ENCODE measurements at regions not wholly inside any gene's neighbourhood (a gene's known extent, or its start where the extent isn't known, plus 50 kb on each side); places are given as distances from the start of the nearest gene placed in this dataset.
"Not testable (repeated sequence)": the region's sequence is repeated elsewhere in the genome, so short reads cannot be mapped to it uniquely, and the experiment has no call there.

- DNase-seq, result no peak
Observed at GRCh38 chr14:83660597-83660996, 1869.3 kb upstream of the FLRT2 start.

DNA sequence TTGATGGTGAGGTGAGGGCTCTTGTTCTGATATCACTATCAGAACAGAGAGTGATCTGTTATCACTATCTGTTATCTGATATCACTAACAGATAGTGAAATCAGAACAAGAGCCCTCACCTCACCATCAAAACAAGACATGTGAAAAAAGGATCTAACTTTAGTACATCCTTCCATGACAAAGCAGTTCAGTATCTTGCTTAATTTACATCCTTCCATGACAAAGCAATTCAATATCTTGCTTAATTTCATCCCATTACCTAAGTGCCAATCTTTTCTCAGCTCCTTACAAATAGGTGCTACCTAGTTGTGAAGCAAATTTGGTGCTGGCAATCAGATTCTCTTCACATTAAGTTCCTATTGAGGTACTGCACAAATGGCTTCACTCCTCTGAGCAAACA is 1865.6 kb upstream of the FLRT2 start:
- DNase-seq, result no peak

- DNase-seq, result no peak
Observed at GRCh38 chr14:83689265-83689664, 1840.7 kb upstream of the FLRT2 start.

- no peak for DNase-seq
Observed at GRCh38 chr14:83697099-83697498, 1832.8 kb upstream of the FLRT2 start.

- DNase-seq, result no peak
Observed at GRCh38 chr14:83702619-83703018, 1827.3 kb upstream of the FLRT2 start.

DNA sequence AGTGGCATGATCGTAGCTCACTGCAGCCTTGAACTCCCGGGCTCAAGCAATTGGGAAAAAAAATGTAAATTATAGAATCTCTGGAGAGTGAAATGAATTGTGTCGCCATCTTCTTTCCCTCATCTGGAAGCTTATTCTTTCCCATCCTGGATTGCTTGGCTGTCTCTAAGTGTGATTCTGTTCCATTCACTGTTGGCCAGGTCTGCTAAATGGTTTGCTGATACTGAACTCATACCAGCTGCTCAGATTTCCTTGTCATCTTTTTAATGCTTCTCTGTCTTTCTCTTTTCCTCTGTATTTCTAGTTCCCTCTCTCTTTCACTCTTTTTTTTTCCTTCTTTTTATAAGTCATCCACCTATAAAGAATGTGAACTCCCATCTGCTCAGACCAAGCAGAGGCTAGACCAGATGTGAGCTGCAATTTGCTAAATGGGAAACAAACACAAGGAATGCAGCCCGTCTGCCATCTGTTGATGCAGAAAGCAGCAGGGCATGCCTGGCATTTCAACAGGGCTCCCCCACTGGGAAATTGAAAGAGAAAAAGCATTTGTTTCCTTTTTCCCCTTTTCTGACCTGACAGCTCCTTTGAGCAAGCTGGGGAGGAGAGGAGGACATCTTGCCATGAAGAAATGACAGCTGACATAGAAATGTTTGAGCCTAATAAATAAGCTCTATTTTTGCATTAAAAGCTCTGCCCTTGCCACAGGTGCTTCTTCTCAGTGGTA is 1823.6 kb upstream of the FLRT2 start:
- DNase-seq, result no peak

DNA sequence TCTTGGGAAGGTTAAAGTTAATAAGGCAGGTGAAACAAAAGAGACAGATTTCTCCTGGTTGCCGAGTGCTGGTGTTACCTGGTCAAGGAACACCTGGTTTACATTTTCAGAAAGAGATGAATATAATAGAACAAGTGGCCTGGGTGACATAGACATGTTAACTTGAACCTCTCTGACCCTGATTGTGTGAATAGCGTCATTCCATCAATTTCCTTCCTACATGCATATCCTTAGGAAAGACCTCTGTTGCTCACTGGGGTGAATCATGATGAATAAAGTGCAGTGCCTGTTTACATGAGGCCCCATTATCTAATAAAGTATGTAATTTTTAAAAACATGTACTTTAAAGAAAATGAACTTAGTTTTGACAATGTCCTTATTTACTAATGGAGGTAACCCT is 1822.9 kb upstream of the FLRT2 start:
- DNase-seq, result no peak

DNA sequence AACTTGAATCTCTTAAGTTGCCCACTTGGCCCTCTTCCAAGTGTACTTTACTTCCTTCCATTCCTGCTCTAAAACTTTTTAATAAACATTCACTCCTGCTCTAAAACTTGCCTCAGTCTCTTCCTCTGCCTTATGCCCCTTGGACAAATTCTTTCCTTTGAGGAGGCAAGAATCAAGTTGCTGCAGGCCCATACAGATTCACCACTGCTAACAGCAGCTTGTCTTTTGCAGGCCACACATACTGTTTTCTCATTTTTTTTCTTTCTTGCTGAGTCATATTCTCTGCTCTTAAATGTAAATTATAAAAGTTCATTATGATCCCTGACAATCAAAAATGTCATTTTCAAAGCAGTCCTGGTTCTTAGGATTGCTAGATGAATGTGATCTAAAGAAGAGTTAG is 1820.8 kb upstream of the FLRT2 start:
- DNase-seq, result no peak

DNA sequence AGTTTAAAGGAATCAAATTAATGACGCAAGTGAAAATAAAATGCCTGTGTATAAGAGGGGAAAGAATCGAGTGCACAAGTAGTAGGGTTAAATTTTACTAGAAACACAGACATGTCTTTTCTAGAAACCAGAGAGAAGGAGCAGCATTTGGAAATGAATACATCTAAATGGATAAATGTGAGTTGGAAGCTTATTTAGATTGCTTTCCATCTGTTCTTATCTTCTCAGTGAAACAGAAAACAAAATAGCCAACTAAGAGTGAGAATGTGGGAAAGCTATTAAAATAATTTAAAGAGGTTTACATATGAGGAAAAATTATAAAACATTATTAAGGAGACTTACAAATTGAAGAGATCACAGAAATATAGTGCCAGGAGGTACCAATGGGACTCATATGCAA is 1818.9 kb upstream of the FLRT2 start:
- DNase-seq, result no peak

- DNase-seq, result no peak
Observed at GRCh38 chr14:83712418-83713129, 1817.4 kb upstream of the FLRT2 start.

DNA sequence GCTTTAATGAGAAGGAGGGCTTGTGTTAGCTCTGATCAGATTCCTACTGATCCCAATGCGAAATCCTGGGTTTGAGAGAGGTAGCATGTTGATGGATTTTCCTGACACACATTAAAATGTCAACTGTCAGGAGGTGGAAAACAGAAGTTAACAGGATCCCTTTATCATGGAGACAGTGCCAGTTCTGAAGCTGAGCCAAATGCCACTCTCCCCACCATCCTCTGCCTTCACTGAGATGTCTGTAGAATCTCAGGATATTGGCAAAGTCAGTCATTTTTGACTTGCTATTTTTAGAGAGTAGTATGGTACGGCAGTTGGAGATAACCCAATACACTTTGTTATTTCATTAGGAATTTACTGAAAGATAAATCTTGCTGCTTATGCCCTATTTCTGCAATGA is 1816.2 kb upstream of the FLRT2 start:
- no peak for DNase-seq

DNA sequence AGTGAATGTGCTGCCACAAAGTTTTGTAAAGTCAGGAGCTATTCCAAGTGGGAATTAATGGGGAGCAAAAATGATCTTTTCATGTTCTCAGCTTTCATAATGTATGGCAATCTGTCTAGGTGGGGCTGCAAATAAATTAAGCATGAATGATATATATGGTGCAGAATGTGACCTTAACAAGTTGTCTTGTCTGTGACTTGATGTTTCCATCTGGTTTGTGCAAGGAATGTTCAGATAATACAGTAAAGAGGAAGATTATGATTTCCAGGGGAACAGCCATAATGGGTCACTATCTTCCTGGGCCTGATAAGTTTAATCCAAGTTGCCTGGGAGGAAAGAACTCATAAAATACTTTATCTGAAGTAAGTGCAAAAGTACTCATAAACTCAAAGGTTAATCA is 1815.8 kb upstream of the FLRT2 start:
- DNase-seq, result no peak

- DNase-seq, result not testable (repeated sequence)
Observed at GRCh38 chr14:83719435-83719834, 1810.5 kb upstream of the FLRT2 start.

DNA sequence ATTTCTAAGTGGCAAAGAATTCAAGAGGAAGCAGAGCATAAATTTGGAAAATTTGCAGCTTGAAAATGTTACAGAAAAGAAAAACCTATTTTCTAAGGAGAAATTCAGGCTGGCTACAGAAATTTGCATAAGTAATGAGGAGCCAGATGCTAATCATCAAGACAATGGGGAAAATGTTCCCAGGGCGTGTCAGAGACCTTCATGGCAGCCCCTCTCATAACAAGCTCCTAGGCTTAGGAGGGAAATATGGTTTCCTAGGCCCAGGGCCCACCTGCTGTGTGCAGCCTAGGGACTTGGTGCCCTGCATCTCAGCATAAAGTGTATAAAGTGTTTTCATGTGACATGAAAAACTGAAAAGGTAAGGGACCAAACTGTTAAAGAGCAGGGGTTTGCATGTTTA is 1796.3 kb upstream of the FLRT2 start:
- DNase-seq, result no peak

- no peak for DNase-seq
Observed at GRCh38 chr14:83734431-83734830, 1795.5 kb upstream of the FLRT2 start.

- no peak for DNase-seq
Observed at GRCh38 chr14:83741269-83741668, 1788.7 kb upstream of the FLRT2 start.

DNA sequence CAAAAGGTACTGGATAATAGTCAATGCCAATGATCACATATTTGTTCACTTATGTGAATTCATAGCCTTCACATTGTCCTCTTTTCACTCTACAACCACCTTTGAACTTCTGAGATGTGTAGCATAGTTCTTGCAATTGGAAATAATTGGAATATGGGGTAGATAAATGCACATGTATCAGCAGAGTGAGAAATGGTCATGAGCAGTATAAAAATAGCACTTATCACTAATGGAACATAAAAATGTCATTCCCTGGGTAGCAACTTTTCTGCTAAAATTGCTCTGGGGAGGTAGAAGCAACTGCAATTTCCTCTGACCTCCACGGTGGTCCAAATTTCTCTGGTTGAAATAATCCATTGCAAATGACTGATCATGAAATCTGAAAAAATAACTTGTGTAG is 1785.7 kb upstream of the FLRT2 start:
- DNase-seq, result no peak

- no peak for DNase-seq
Observed at GRCh38 chr14:83744891-83745290, 1785.1 kb upstream of the FLRT2 start.

DNA sequence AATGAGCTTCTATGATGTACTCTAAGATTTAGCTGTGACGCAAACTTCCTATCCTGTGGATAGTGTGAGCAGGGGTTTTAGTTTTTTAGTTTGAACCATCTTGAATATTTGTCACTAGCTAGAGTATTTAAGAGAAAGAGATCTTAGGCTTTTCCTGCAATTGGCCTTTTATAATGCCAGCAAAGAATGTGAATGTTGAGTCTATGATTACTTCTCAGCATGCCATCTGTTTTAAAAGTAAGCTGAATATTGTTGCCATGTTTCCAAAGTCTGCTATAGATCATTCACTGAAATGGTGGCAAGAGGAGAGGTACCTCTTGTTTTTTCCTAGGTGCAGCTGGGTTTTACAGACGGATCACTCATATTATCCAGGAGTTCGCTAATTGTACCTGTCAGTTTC is 1783.6 kb upstream of the FLRT2 start:
- no peak for DNase-seq

- DNase-seq, result no peak
Observed at GRCh38 chr14:83757916-83758315, 1772.0 kb upstream of the FLRT2 start.

DNA sequence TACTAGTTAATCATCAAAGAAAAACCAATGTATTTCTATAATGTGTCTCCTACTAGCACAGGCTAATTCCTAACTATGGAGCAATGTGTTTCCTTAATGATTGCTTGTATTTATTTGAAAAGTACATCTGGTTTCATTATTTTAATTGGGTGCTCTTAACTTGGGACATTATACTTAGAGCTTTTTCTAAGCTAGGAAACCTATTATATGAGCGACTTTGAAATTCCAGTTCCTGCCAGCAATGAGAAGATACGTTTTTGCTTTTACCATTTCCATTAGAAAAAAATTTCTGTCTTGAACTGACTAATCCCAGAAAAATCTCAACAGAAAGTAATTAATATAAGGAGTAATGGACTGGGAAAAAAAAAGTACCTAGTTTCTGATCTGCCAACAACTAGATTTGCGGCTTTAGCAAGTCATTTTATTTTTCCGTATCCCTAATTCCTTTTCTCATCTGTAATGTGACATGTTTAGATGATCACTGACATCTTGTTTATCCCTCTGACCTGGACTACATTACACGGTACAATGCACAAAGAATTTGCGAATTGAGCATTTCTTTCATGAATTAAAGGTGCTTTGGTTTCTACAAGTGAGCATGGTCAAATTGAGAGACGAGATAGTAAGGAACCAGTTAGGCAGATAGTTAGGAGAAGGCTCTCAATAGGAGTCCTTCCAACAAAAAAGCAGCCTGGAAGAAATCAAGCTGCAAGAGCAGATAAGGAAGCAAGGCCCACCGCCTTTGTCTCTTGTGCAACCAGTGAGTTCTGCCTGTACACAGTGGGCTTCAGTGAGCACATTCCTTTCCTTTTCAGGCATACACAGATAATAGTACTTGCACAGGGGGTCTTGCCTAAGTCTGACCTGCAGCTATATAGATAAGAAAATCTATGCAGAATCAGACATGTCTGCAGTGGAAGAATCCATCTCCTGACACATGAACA is 1765.0 kb upstream of the FLRT2 start:
- no peak for DNase-seq

- DNase-seq, result no peak
Observed at GRCh38 chr14:83777516-83777915, 1752.4 kb upstream of the FLRT2 start.

DNA sequence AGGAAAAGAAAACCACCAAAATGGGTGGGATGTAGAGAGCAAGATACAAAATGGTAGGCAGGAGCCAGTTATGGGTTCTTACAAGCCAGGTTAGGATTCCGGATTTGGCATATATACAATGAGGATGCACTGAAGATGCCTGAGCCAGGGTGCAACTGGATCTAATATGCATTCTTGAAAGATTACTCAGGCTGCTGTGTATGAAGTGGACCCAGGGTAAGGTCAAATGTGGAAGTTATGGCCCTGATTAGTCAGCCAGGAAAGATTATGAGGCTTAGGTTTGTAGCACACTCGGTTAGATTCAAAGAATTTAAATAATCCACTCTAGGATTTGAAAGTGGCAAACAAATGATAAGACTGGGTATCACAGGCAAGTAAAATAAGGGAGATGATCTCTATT is 1750.7 kb upstream of the FLRT2 start:
- DNase-seq, result no peak

DNA sequence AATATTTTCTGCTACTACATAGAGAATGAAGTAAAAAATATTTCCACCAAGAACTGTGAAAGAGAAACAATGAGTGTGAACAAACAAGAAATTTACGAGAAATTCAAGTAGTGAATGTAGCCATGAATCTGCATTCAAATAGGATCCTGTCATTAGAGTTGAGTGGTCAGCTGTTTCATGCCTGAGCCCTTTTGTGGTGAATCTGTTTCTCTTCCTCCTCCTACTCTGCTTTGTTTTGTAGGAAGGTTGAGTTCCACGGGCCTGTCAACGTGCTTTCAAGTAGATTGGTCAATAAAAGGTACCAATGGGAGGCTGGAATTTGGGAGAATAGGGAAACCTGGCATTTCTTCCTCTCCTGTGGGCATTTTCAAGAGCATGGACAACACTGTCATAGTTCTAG is 1749.6 kb upstream of the FLRT2 start:
- DNase-seq, result no peak

All from NCI-H1930 (cell line).